ENCODE measurements at regions not wholly inside any gene's neighbourhood (a gene's known extent, or its start where the extent isn't known, plus 50 kb on each side); places are given as distances from the start of the nearest gene placed in this dataset.

DNA sequence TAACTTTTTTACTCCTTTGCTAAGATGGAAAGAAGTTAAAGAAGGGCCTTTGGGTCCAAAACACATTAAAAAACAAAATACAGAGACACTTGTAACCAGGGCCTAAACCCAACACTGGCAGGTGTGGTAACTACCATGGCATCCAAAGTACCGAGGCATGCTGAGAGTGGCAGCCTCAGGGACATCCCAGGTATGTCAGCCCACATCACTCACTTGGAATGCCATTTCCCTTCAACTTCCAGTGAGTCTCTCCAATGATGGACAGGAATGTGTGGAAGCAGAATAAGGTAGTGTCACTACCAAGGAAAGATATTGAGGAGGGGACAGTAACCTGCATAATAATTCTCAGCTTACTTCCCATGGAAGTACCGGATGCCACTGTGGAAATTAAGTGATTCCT lies 79.5 kb upstream of the SCOC start:
- TF ChIP-seq POLR2AphosphoS5 (IDR thresholded peaks at IDR 0.05) (no peak), POLR2A (IDR thresholded peaks at IDR 0.05) (no peak)
- TF ChIP-seq, protein P1, sequence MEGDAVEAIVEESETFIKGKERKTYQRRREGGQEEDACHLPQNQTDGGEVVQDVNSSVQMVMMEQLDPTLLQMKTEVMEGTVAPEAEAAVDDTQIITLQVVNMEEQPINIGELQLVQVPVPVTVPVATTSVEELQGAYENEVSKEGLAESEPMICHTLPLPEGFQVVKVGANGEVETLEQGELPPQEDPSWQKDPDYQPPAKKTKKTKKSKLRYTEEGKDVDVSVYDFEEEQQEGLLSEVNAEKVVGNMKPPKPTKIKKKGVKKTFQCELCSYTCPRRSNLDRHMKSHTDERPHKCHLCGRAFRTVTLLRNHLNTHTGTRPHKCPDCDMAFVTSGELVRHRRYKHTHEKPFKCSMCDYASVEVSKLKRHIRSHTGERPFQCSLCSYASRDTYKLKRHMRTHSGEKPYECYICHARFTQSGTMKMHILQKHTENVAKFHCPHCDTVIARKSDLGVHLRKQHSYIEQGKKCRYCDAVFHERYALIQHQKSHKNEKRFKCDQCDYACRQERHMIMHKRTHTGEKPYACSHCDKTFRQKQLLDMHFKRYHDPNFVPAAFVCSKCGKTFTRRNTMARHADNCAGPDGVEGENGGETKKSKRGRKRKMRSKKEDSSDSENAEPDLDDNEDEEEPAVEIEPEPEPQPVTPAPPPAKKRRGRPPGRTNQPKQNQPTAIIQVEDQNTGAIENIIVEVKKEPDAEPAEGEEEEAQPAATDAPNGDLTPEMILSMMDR (IDR thresholded peaks at IDR 0.05 in 8 of 11, conservative IDR thresholded peaks at IDR 0.05 in 3 of 11) = no peak
